ENCODE measurements at regions not wholly inside any gene's neighbourhood (a gene's known extent, or its start where the extent isn't known, plus 50 kb on each side); places are given as distances from the start of the nearest gene placed in this dataset.

GRCh38 chr2:204353823-204354222 is 191.5 kb upstream of the PARD3B start:
- POLR2A ChIA-PET: no interaction called here
- H3K27ac ChIP-seq (ENCODE audit: extremely low read depth, low read depth, low read length): no peak overlapping the region
- TF ChIP-seq ZNF354C (tag by site-specific recombination; IDR thresholded peaks at IDR 0.05; ENCODE audit: borderline replicate concordance, low read depth) (no peak), SCRT2 (tag by site-specific recombination; IDR thresholded peaks at IDR 0.05) (no peak), ZNF76 (tag by site-specific recombination; IDR thresholded peaks at IDR 0.05; ENCODE audit: borderline replicate concordance, low read depth) (no peak), PRDM2 (tag by site-specific recombination; IDR thresholded peaks at IDR 0.05; ENCODE audit: borderline replicate concordance) (no peak), ZNF704 (tag by site-specific recombination; IDR thresholded peaks at IDR 0.05) (no peak), ZNF707 (tag by site-specific recombination; IDR thresholded peaks at IDR 0.05) (no peak), MYNN (tag by site-specific recombination; IDR thresholded peaks at IDR 0.05; ENCODE audit: borderline replicate concordance) (no peak), GLI4 (tag by site-specific recombination; IDR thresholded peaks at IDR 0.05) (no peak), ZNF629 (tag by site-specific recombination; IDR thresholded peaks at IDR 0.05) (no peak), ZNF211 (tag by site-specific recombination; IDR thresholded peaks at IDR 0.05; ENCODE audit: low read depth) (no peak)
- TF ChIP-seq, protein P1, sequence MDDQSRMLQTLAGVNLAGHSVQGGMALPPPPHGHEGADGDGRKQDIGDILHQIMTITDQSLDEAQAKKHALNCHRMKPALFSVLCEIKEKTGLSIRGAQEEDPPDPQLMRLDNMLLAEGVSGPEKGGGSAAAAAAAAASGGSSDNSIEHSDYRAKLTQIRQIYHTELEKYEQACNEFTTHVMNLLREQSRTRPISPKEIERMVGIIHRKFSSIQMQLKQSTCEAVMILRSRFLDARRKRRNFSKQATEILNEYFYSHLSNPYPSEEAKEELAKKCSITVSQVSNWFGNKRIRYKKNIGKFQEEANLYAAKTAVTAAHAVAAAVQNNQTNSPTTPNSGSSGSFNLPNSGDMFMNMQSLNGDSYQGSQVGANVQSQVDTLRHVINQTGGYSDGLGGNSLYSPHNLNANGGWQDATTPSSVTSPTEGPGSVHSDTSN (CRISPR knock-in tag; IDR thresholded peaks at IDR 0.05): no peak
- TF ChIP-seq, protein P2, sequence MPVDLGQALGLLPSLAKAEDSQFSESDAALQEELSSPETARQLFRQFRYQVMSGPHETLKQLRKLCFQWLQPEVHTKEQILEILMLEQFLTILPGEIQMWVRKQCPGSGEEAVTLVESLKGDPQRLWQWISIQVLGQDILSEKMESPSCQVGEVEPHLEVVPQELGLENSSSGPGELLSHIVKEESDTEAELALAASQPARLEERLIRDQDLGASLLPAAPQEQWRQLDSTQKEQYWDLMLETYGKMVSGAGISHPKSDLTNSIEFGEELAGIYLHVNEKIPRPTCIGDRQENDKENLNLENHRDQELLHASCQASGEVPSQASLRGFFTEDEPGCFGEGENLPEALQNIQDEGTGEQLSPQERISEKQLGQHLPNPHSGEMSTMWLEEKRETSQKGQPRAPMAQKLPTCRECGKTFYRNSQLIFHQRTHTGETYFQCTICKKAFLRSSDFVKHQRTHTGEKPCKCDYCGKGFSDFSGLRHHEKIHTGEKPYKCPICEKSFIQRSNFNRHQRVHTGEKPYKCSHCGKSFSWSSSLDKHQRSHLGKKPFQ (tag by site-specific recombination; IDR thresholded peaks at IDR 0.05): no peak
- no peak overlapping the region for H3K4me3 ChIP-seq (ENCODE audit: low read depth, low read length)
- no peaks in the 10 kb centered on the region for H3K36me3 ChIP-seq (ENCODE audit: control insufficient read depth in 2 of 2, insufficient read depth in 1 of 2, low read length in 2 of 2)
- CTCF ChIA-PET: no interaction called here
- H3K4me1 ChIP-seq (ENCODE audit: control insufficient read depth, insufficient read depth, low read length): no peaks in the 10 kb centered on the region
- H3K9me3 ChIP-seq (ENCODE audit: control insufficient read depth, insufficient read depth, low read depth, low read length): no peaks in the 10 kb centered on the region

DNA sequence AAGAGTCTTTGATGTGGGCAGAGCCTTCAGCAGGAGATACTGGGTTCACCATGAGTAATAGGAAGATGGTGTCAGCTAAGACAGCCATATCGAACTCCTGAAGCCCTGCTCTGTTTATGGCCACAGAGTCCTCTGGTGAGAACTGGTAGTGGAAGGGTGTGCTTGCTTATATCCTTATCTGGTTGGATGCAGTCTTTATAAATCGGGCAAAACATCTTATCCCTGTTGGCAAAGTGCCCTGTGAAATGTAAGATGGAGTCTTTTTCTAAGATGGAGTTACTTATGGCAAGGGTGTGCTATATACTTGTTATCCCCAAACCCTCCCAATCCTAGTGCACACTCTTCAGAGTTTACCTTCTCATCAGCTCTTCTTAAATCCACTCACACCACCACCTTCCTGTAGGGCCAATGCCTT is 190.8 kb upstream of the PARD3B start:
- Histone ChIP-seq H3K27ac (ENCODE audit: extremely low read depth, low read depth, low read length) (no peak overlapping the region), H3K4me1 (ENCODE audit: control insufficient read depth, insufficient read depth, low read length) (no peaks in the 10 kb centered on the region), H3K4me3 (ENCODE audit: low read depth, low read length) (no peak overlapping the region), H3K9me3 (ENCODE audit: control insufficient read depth, insufficient read depth, low read depth, low read length) (no peaks in the 10 kb centered on the region), H3K36me3 (ENCODE audit: control insufficient read depth in 2 of 2, insufficient read depth in 1 of 2, low read length in 2 of 2) (no peaks in the 10 kb centered on the region)
- CTCF ChIA-PET: no interaction called here
- POLR2A ChIA-PET: no interaction called here
- no peak for TF ChIP-seq ZSCAN30 (tag by site-specific recombination; IDR thresholded peaks at IDR 0.05)
- TF ChIP-seq, protein P2 (tag by site-specific recombination; IDR thresholded peaks at IDR 0.05): no peak
- TF ChIP-seq ZNF114 (tag by site-specific recombination; IDR thresholded peaks at IDR 0.05): no peak
- no peak for TF ChIP-seq ZNF670 (tag by site-specific recombination; IDR thresholded peaks at IDR 0.05; ENCODE audit: low read depth)
- TF ChIP-seq, protein P3, sequence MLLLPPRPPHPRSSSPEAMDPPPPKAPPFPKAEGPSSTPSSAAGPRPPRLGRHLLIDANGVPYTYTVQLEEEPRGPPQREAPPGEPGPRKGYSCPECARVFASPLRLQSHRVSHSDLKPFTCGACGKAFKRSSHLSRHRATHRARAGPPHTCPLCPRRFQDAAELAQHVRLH (tag by site-specific recombination; IDR thresholded peaks at IDR 0.05): no peak
- no peak for TF ChIP-seq ZNF513 (tag by site-specific recombination; IDR thresholded peaks at IDR 0.05)
- no peak for TF ChIP-seq ZNF311 (tag by site-specific recombination; IDR thresholded peaks at IDR 0.05; ENCODE audit: borderline replicate concordance)

Measured in HEK293 (cell line).